OCI-LY7 (cell line): ENCODE measurements at regions not wholly inside any gene's neighbourhood (a gene's known extent, or its start where the extent isn't known, plus 50 kb on each side); places are given as distances from the start of the nearest gene placed in this dataset.

Source experiments
- EZH2phosphoT487 ChIP-seq: fragments of 200-600 bp; sonication (generic); IDR thresholded peaks from 2 replicates; pipeline ENCODE4 v1.6.1; 2018; ENCODE audit warnings: low read depth, borderline replicate concordance, mild to moderate bottlenecking, mixed run types, antibody characterized with exemption, low read length, moderate library complexity, mixed read lengths
- TF ChIP-seq, protein P1 (sequence below): fragments of 200-600 bp; sonication (generic); conservative IDR thresholded peaks from 2 replicates; pipeline ENCODE4 v1.5.1; 2014; ENCODE audit warnings: mild to moderate bottlenecking, antibody characterized with exemption, low read length, moderate library complexity, mixed read lengths

- no peak for TF ChIP-seq EZH2phosphoT487
- TF ChIP-seq, protein P1, sequence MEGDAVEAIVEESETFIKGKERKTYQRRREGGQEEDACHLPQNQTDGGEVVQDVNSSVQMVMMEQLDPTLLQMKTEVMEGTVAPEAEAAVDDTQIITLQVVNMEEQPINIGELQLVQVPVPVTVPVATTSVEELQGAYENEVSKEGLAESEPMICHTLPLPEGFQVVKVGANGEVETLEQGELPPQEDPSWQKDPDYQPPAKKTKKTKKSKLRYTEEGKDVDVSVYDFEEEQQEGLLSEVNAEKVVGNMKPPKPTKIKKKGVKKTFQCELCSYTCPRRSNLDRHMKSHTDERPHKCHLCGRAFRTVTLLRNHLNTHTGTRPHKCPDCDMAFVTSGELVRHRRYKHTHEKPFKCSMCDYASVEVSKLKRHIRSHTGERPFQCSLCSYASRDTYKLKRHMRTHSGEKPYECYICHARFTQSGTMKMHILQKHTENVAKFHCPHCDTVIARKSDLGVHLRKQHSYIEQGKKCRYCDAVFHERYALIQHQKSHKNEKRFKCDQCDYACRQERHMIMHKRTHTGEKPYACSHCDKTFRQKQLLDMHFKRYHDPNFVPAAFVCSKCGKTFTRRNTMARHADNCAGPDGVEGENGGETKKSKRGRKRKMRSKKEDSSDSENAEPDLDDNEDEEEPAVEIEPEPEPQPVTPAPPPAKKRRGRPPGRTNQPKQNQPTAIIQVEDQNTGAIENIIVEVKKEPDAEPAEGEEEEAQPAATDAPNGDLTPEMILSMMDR: no peak
Observed at GRCh38 chr4:19746377-19746776, 505.3 kb upstream of the SLIT2 start.
